ENCODE measurements at regions not wholly inside any gene's neighbourhood (a gene's known extent, or its start where the extent isn't known, plus 50 kb on each side); places are given as distances from the start of the nearest gene placed in this dataset.
"Not testable (repeated sequence)": the region's sequence is repeated elsewhere in the genome, so short reads cannot be mapped to it uniquely, and the experiment has no call there.

DNA sequence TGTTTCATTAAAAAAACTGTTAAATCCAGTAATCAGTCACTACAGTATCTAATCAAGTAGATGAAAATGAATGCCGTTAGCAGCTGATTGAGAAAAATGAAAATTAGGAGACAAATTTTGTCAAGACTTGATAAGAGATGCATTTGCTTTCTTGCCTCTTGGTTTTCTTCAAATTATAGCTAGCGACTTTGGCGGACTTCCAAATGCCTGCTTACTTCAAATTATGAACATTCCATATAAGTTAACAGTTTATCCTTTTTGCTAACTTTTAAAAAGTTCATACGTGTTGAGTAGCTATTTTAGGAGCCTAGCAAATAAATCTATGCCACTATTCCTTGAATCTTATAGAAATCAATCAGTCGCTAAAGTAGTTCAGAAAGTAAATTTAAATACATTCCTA lies 58.8 kb downstream of the PPP4R3C start:
- no peak for DNase-seq

DNA sequence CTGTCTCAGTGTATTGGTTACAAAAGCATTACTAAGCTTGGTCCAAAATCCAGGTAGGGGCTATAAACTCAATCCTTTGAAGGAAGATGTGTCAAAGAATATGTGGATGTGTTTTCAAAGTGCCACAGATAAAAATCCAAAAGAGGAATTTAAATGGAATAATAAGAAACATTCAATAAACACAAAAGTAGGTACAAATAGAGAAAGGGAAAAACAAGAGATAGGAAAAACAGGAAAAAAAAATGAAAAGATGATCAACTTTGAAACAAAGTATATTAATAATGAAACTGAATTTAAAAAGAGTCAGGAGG lies 64.0 kb downstream of the PPP4R3C start:
- DNase-seq: no peak

DNA sequence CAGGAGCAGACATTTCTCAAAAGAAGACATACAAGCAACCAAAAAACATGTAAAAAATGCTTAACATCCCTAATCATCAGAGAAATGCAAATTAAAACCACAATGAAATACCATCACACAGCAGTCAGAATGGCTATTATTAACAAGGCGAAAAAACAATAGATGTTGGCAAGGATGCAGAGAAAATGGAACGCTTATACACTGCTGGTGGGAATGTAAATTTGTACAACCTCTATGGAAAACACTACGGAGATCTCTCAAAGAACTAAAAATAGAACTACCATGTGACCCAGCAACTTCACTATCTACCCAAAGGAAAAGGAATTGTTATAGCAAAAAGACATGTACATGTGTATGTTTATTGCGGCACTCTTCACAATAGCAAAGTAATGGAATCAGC lies 71.5 kb downstream of the PPP4R3C start:
- DNase-seq: no peak

DNA sequence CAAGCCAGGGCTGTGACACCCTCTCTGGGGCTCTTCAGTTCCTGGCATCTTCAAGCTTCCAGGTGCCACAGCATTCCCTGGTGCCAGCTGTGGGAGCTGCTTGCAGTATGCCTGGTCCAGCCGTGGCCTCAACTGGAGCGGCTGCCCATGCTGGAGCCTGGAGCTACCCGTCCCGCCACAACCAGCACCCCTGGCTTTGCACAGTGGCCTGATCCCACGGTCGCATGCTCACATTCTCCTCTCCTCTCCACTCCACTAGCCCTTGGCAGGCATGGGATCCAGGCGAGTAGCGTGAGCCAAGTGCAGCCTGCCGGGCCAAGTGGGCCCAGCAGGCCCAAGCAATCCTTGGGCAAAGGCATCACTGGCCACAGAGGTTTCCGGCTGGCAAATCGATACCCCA lies 81.7 kb downstream of the PPP4R3C start:
- DNase-seq: no peak

DNA sequence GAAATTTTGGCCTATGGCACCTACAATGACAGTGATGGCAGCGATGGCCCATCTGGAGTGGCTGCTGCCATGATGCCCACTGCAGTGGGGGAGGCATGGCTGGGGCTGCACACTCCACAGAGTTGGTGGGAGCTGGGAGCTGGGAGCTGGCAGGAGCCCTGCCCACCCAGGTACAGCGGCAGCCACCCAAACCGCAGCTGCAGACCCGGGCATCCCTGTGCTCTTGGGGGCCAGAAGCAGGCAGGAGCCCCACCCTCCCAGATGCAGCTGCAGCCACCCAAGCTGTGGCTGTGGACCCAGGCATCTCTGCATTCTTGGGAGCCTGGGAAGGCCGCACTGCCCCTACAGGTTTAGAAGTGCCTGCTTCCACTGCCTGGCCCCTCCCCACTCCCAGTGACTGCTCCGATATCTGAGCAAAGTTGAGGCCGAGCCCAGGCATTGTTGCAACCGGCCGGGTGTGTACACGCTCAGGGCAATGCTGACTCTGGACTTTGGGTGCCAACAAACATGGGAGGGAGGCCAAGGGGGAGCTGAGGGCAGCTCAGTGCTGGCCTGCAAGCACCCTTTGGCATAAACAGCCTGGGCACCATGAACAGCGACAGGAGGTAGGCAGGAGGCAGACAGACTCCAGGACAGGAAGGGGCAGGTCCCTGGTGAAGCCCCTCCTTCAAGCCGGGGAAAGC lies 82.8 kb downstream of the PPP4R3C start:
- DNase-seq: no peak

DNA sequence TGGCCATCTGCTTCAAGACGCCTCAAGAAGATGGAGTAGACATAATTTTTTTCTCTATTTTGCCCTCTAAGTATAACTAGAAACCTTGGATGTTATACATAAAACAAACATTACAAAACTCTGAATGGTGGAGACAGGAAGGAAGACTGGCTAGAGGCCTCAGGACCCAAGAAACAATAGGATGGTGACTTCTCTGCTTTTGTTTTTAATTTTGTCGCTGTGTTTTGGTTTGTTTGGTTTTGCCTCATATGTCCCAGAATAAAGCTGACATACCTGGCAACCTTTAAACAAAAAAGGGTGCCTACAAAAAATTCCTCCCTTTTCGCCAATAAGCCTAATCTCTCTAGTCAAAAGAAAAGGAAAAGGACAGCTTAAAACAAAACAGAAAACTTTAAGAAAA lies 109.1 kb downstream of the PPP4R3C start:
- DNase-seq: no peak

DNA sequence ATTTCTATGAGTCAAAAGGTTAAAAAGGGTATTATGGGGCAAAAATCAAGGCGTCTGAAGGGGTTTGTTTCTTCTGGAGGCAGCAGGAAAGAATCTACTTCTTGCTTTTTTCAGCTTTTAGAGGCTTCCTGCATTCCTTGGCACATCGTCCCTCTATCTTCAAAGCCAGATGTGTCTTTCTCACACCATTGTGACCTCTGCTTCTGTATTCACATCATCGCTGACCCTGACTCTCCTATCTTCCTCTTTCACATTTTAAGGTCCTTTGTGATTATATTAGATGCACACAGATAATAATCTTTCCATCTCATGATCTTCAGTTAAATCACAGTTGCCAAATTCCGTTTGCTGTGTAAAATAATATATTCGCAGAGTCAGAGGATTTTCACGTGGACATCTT lies 112.7 kb downstream of the PPP4R3C start:
- DNase-seq: no peak

DNA sequence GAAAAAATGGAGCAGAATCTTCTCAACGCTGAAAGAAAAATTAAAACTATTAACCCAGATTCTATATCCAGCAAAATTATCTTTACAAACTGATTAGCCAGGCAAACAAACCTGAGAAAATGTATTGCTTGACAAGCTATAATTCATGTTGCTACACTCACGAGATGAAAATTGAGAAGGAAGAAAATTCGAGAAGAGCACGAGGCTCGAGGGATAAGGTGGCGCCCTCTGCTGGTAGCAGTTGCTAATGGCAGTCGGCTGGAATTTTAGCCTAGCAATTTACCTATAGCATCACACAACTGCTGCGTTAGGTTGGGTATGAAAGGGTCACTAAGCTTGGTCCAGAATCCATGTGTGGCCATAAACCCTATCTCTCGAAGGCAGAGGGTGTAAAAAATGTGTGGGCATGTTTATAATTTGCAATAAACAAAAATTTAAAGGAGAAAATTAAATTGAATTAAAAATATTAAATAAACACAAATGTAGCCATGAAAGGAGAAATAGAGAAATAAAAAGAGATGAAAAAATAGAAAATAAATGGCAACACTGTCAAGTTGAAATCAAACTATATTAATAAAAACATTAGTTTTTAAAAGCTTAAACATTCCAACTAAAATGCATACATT lies 126.6 kb downstream of the PPP4R3C start:
- peak; percentile 6 for DNase-seq

DNA sequence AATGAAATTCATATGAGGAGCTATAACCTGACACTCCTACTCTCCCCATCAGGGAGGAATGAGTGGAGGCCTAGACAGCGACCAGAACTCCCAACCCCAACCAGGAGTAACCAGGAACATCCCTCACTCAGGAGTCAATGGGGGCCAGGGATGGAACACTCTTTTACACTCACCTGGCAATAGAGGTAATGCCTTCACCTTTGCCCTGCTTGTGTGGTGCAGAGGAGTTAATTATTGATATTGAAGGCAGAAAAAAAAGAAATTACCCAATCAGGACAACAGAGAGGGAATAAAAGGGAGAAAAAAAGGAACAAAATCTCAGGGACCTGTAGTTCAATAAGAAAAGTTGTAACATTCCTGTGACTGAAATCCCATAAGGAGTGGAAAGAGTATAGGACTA lies 141.5 kb downstream of the PPP4R3C start:
- DNase-seq: no peak

DNA sequence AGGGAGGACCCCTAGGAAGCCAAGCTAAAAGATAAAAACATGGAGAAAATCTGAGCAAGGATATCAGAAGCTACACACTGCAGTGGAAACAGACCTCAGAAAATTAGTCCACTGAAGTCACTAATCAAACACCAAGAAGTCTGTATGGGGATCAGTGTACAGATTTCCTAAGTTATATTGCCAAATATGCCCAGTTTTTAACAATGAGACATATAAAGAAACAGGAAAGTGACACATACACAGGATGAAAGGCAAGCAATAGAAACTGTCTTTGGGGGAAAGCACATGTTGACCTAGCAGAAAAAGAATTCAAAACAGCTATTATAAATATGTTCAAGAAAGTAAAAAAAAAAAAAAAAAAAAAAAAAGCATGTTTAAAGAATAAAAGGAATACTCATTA lies 153.7 kb downstream of the PPP4R3C start:
- DNase-seq: no peak

DNA sequence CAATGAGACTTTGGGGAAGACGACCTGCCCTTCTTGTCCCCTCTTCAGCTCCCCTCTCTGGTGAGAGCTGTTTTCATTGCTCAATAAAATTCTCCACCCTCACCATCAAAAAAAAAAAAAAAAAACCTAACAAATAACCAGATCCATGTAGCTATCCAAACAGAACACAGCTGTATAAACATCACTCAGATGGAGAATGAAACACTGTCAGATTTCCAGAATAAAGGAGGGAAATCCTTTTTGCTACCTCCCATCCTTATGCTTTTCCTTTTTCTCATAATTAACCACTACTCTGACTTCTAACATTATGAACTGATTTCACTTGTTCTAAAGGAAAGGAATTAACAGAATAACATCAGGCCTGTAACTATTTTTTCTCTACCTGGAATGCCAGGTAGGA lies 155.6 kb downstream of the PPP4R3C start:
- DNase-seq: no peak

DNA sequence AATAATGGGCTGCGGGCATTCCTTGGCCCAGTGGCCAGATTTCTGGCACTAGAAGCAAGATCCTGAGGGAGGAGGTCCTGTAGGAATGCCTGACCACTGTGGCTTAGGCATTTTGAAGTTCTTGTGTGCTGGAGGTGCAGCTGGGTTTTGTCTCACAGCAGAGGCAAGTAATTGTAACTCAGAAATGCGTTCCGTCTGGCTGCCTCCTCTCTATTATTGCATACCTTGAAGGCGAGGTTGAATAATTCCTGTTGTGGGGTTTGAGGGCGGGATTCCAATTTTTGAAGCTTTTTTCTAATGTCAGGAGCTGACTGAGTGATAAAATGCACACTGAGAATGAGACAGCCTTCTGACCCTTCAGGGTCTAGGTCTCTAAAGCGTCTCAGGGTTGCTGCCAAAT lies 170.6 kb downstream of the PPP4R3C start:
- DNase-seq: not testable (repeated sequence)

DNA sequence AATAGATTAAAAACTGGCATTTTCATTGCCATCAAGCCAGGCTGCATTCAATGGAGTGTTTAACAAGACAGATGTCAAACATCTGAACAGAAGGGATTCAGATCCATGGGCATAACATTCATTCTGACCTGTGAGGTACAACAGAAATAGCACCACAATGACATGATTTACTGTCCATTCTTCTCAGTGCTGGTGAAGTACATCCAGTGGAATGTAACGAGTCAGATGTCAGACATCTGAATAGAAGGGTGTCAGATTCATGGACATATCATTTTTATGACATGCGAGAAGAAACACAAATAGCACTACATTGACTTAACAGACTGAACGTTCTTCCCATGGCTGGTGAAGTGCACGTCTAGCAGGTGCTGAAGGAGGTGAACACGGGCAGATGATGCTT lies 186.4 kb downstream of the PPP4R3C start:
- no peak for DNase-seq

DNA sequence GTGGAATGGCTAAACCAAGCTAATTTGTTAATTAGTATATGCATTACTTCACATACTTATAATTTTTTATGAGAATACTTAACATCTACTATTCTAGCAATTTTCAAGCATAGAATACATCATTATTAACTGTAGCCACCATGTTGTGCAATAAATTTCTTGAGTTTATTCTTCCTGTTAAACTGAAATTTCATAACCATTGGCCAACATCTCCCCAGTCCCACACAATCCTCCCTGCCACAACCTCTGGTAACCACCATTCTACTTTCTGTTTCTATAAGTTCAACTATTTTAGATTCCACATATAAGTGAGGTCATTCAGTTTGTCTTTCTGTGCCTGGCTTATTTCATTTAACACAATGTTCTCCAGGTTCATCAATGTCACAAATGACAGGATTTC lies 208.5 kb downstream of the PPP4R3C start:
- DNase-seq: no peak

DNA sequence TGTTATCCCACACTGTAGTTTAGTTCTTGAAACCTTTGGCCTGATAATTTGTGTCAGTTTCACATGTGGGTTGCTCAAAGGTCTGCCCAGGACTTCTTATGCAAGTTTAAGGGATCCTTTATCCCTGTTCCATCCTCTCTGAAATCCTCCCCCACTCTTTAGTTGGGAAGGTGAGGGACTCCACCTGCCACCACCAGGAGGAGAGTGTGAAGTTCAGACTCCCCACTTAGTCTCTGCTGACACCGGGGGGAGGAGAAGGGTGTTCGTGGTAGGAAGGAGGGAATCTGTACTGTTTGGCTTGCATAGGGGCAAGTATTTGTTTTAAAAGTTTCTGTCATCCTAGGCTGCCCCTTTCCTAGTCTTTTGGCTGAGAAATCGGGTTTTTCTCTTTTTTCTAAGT lies 211.8 kb downstream of the PPP4R3C start:
- DNase-seq: no peak

DNA sequence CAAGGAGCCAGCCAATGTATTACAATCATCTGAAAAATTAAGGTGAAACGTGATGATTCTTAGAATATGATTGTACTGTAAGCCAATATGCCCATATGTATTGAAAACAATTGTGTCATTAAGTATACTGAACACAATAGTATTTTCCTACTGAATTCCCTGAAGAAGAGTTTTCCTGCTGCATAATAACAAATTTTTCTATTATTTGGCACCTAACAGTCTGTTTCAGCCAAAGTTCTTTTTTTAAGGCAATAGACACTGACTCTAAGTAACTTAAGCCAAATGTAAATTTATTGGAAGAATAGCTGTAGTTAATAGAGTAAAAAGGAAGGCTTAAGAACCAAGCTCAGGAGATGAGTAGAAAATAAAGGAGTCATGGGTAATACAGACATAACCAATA lies 220.6 kb downstream of the PPP4R3C start:
- DNase-seq: no peak

DNA sequence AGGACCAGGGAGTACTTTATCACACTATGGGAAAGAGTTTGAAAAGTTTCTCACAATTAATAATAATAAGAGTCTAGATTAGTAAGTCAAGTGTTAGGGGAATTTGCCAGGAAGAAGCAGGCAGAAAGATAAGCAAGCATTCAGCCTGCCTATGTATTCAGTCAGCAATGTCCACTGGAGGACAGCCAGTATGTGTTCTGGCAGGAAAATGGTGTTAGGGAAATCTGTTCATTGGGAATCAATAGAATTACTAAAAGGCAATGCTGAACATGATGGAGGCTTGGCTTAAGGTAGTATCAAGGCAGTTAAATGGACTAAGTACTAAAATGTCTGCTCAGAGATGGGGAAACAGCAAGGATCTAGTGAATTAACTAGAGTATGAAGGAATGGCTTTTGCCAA lies 221.2 kb downstream of the PPP4R3C start:
- no peak for DNase-seq

DNA sequence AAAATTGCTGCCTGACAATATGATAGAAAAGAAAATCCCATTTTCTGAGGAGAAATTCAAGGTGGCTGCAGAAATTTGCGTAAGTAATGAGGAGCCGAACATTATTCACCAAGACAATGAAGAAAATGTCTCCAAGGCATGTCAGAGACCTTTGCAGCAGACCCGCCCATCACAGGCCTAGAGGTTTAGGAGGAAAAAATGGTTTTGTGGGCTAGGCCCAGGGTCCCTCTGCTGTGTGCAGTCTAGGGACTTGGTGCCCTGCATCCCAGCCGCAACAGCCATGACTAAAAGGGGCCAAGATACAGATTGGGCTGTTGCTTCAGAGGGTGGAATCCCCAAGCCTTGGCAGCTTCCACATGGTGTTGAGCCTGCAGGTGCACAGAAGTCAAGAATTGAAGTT lies 223.1 kb downstream of the PPP4R3C start:
- DNase-seq: not testable (repeated sequence)

DNA sequence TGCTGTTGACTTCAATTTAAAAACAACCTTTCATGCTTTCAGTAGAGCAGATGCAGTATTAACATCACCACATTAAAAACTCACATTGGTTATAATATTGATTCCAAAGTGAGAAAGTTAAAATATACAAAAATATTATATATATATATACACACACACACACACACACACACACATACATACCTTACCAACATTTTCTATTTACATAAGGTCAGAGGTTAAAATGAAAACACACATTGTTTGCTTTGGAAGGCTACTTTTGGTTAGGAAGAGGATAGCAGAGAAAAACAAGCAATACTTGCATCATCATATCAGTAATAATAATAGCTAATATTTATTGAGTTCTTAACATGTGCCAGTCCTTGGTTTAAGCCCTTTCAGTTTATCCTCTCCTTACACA lies 226.5 kb downstream of the PPP4R3C start:
- no peak for DNase-seq

DNA sequence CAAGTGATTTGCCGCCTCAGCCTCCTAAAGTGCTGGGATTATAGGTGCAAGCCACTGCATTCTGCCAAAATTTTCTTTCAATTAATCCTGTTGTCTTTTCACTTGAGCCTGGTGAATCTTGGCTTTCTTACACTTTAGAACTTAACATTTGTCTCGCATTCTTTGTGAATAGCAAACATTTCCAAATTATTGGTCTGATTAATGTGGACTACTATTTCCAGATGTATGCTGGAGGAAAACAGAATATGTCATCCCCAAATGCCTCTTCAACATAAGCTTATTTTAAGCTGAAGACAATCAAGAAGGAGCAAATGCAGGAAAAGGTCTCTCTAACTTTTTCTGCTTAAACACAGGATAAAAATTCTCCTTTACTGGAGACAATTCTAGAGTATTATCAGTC lies 233.4 kb downstream of the PPP4R3C start:
- no peak for DNase-seq

DNA sequence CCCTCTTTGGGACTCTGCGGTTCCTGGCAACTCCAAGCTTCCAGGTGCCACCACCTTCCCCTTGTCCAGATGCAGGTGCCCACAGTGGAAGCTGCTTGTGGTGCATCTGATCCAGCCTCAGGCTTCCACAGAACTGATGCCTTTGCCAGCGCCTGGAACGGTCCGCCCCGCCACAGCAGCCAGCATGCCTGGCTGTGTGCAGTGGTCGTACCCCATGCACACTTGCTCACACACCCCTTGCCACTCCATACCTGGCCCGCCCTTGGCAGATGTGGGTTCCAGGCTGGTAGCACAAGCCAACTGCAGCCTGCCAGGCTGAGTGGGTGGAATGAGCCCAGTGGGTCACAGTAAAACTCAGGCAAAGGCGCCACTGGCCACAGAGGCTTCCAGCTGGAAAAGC lies 240.5 kb downstream of the PPP4R3C start:
- no peak for DNase-seq

DNA sequence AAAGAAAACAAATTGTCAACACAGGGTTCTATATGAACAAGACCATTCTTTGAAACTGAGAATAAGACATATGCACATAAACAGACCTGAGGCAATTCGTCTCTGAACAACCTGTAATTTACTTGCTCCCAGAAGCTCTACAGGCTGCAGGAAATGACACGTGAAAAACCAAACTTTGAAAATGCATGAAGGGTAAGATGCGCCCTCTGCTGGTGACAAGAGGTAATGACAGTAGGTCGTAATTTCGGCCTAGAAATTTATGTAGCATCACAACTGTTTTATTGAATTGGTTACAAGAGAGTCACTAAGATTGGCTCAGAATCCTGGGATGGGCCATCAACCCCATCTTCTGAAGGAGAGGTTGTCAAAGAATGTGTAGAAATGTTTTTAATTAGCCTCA lies 276.5 kb downstream of the PPP4R3C start:
- DNase-seq: no peak

DNA sequence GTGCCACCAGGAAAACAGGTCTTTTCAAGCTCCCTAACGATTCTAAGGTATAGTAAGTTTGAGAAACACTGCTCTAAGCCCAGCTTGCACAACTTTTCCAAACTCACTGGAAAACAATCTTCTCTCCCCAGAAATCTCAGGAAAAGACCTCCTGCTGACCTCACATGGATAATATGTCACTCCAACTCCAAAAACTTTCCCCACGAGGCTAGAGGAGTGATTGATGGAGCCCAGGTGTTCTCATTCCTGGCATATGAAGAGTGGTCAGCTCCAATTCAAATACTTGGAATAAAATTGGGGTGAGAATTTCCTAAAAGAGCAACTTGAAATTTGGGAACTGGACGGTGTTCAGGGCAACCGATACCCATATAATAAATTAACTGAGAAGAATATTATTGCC lies 299.9 kb downstream of the PPP4R3C start:
- no peak for DNase-seq

DNA sequence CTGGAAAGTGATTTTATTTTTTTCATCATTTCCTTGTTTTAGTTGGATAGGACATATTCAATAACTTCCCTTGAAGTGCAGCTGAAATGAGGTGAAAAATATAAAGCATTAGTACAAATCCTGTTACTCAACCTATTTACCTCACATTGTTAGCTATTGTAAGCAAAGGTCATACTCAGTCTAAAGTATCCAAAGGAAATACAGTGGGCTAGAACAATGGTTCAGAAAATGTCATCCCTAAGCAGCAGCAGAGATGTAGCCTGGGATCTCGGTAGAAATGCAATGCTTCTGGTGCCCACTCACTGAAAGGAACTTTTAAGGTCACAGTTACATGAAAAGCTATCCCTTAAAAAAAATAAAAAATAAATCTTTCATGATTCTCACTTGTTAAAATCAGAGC lies 300.6 kb downstream of the PPP4R3C start:
- DNase-seq: no peak

DNA sequence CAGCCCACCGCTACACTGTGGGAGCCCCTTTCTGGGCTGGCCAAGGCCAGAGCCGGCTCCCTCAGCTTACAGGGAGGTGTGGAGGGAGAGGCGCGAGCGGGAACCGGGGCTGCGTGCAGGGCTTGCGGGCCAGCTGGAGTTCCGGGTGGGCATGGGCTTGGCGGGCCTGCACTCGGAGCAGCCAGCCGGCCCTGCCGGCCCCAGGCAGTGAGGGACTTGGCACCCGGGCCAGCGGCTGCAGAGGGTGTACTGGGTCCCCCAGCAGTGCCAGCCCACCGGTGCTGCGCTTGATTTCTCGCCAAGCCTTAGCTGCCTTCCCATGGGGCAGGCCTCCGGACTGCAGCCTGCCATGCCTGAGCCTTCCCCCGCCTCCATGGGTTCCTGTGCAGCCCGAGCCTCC lies 306.2 kb downstream of the PPP4R3C start:
- not testable (repeated sequence) for DNase-seq

DNA sequence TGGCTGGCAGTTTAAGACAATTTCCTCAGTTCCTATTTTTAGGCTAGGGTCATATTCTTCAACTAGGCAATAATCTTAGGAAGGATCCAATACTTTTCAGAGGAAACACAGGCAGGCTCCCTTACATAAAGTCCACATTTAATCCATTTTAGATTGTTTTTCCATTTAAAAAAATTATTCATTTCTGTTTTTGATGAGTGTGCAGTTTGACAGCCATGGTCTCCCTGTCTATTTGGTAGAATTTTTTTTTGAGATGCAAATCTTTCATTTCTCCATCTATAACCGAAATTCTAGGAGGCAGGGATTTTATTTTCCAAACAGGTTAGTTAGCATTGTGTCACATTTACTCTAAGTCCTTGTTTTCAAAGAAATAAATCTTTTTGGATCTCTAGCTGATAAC lies 326.8 kb downstream of the PPP4R3C start:
- no peak for DNase-seq
